Keratinocyte (primary cell): ENCODE measurements at regions not wholly inside any gene's neighbourhood (a gene's known extent, or its start where the extent isn't known, plus 50 kb on each side); places are given as distances from the start of the nearest gene placed in this dataset.

Experiments
- DNase-seq: peaks from one replicate; pipeline ENCODE4 v3.0.0-alpha.2; 2011; ENCODE audit warnings: low read depth, missing footprints, low spot score
- FAIRE-seq: peaks from 2 replicates; lab custom pipeline; 2011; peaks lifted over from hg19 to GRCh38; lab: Jason Lieb, UNC
- H2AFZ ChIP-seq: 2 replicates; pipeline ENCODE4 v1.6.0; 2012; ENCODE audit warnings: low read length, control low read depth, inconsistent platforms; ENCODE audit not compliant: control insufficient read depth
- H3K27ac ChIP-seq: 2 replicates; pipeline ENCODE4 v1.5.1; 2011; ENCODE audit warnings: low read length; ENCODE audit not compliant: control insufficient read depth, insufficient read depth
- H3K27me3 ChIP-seq: 3 replicates; pipeline ENCODE4 v1.6.0; 2011; ENCODE audit warnings: low read length; ENCODE audit not compliant: control insufficient read depth, insufficient read depth; ENCODE audit errors: extremely low read depth
- H3K36me3 ChIP-seq, 2 experiments: 2 replicates in 1 of 2; 3 replicates in 1 of 2; pipeline ENCODE4 v1.5.1; 2011; ENCODE audit warnings: low read length in 2 of 2, mild to moderate bottlenecking in 1 of 2; ENCODE audit not compliant: control insufficient read depth in 2 of 2, insufficient read depth in 2 of 2; ENCODE audit errors: extremely low read depth in 1 of 2
- H3K4me1 ChIP-seq: 3 replicates; pipeline ENCODE4 v1.5.1; 2011; ENCODE audit warnings: low read length; ENCODE audit not compliant: control insufficient read depth, insufficient read depth; ENCODE audit errors: extremely low read depth
- H3K4me2 ChIP-seq: 3 replicates; pipeline ENCODE4 v1.6.0; 2011; ENCODE audit warnings: low read depth, low read length; ENCODE audit not compliant: control insufficient read depth, insufficient read depth; ENCODE audit errors: extremely low read depth
- H3K4me3 ChIP-seq, 3 experiments: fragments of 200-600 bp in 1 of 3; sonication (generic) in 1 of 3; 2 replicates in 2 of 3; 3 replicates in 1 of 3; pipeline ENCODE4 v1.5.1; 2011 to 2016; ENCODE audit warnings: low read length in 3 of 3, mild to moderate bottlenecking in 3 of 3, control low read depth in 2 of 3, inconsistent platforms in 1 of 3, low read depth in 1 of 3, mixed read lengths in 1 of 3, mixed run types in 1 of 3, moderate library complexity in 1 of 3; ENCODE audit not compliant: control insufficient read depth in 2 of 3, insufficient read depth in 2 of 3; ENCODE audit errors: extremely low read depth in 1 of 3
- H3K79me2 ChIP-seq: 2 replicates; pipeline ENCODE4 v1.6.0; 2012; ENCODE audit warnings: low read length; ENCODE audit not compliant: control insufficient read depth, insufficient read depth
- H3K9ac ChIP-seq: 3 replicates; pipeline ENCODE4 v1.6.0; 2011; ENCODE audit warnings: low read length; ENCODE audit not compliant: control insufficient read depth, insufficient read depth; ENCODE audit errors: extremely low read depth
- H3K9me1 ChIP-seq: 3 replicates; pipeline ENCODE4 v1.6.0; 2011; ENCODE audit warnings: low read length; ENCODE audit not compliant: control insufficient read depth, insufficient read depth; ENCODE audit errors: extremely low read depth
- H3K9me3 ChIP-seq: 2 replicates; pipeline ENCODE4 v1.5.1; 2012; ENCODE audit warnings: low read depth, low read length; ENCODE audit not compliant: control insufficient read depth
- H4K20me1 ChIP-seq: 3 replicates; pipeline ENCODE4 v1.6.0; 2011; ENCODE audit warnings: low read length; ENCODE audit not compliant: control insufficient read depth, insufficient read depth; ENCODE audit errors: extremely low read depth
- CTCF ChIP-seq, 3 experiments: IDR thresholded peaks in 1 of 3; conservative IDR thresholded peaks in 1 of 3; optimal IDR thresholded peaks in 1 of 3; 2 replicates in 2 of 3; 3 replicates in 1 of 3; pipeline versions ENCODE3 to v1.5.1; 2011; ENCODE audit warnings: low read length in 3 of 3, mild to moderate bottlenecking in 3 of 3, moderate library complexity in 2 of 3, control low read depth in 1 of 3, inconsistent platforms in 1 of 3; ENCODE audit not compliant: insufficient read depth in 2 of 3; ENCODE audit errors: extremely low read depth in 1 of 3
- EZH2 ChIP-seq: IDR thresholded peaks from one replicate; pipeline ENCODE4 v1.6.1; 2012; ENCODE audit warnings: inconsistent platforms, mild to moderate bottlenecking, low read length, moderate library complexity
- dilution Hi-C: fragments of 300-500 bp; cut with MboI; formaldehyde crosslinking; loops from one replicate; pipeline ENCODE4 v1.7.0; 2020; ENCODE audit warnings: low sequenced_read_pairs; ENCODE audit not compliant: extremely low pct_ligation_motif_present

GRCh38 chr6:33897189-33897780 lies 93.5 kb upstream of the MLN start:
- Histone ChIP-seq H3K4me2 (no peak overlapping the region), H3K36me3 (no peaks in the 10 kb centered on the region), H4K20me1 (no peaks in the 10 kb centered on the region), H2AFZ (no peak overlapping the region), H3K4me1 (no peaks in the 10 kb centered on the region), H3K27me3 (peaks cover 13% of the 10 kb centered on the region), H3K27ac (no peak overlapping the region), H3K79me2 (no peaks in the 10 kb centered on the region), H3K9ac (no peak overlapping the region), H3K9me1 (no peaks in the 10 kb centered on the region), H3K9me3 (peaks cover 4% of the 10 kb centered on the region), H3K4me3 (no peak overlapping the region)
- no peak for FAIRE-seq
- no peak for DNase-seq
- dilution Hi-C loops: no loop called here
- TF ChIP-seq EZH2: no peak
- TF ChIP-seq CTCF (optimal IDR thresholded peaks at IDR 0.05 in 1 of 3, IDR thresholded peaks at IDR 0.05 in 1 of 3, conservative IDR thresholded peaks at IDR 0.05 in 1 of 3; ENCODE audit: extremely low read depth in 1 of 3, insufficient read depth in 2 of 3, low read length in 3 of 3): no peak

- DNase-seq: no peak
- no peak overlapping the region for H3K4me2 ChIP-seq
Measured at GRCh38 chr6:33896391-33897188, 92.8 kb upstream of the MLN start.

More at GRCh38 chr6:33896391-33897188, 92.8 kb upstream of the MLN start:
- FAIRE-seq: no peak
- Histone ChIP-seq H3K27me3 (peaks cover 12% of the 10 kb centered on the region), H3K4me3 (no peak overlapping the region), H3K27ac (no peak overlapping the region), H2AFZ (no peak overlapping the region), H3K9me1 (no peaks in the 10 kb centered on the region), H4K20me1 (no peaks in the 10 kb centered on the region), H3K9ac (no peak overlapping the region), H3K4me1 (no peaks in the 10 kb centered on the region), H3K36me3 (no peaks in the 10 kb centered on the region), H3K79me2 (no peaks in the 10 kb centered on the region), H3K9me3 (peaks cover 4% of the 10 kb centered on the region)
- TF ChIP-seq EZH2 (no peak), CTCF (optimal IDR thresholded peaks at IDR 0.05 in 1 of 3, IDR thresholded peaks at IDR 0.05 in 1 of 3, conservative IDR thresholded peaks at IDR 0.05 in 1 of 3; ENCODE audit: extremely low read depth in 1 of 3, insufficient read depth in 2 of 3, low read length in 3 of 3) (no peak)
- dilution Hi-C loops: no loop called here
